Panc1 (cell line): ENCODE measurements at regions not wholly inside any gene's neighbourhood (a gene's known extent, or its start where the extent isn't known, plus 50 kb on each side); places are given as distances from the start of the nearest gene placed in this dataset.

ENCODE experiments used
- POLR2AphosphoS5 ChIP-seq: IDR thresholded peaks from 2 replicates; pipeline ENCODE4 v1.6.1; 2012; ENCODE audit warnings: mild to moderate bottlenecking, low read depth, low read length, moderate library complexity
- SIN3A ChIP-seq: IDR thresholded peaks from 2 replicates; pipeline ENCODE4 v1.6.1; 2012; ENCODE audit warnings: low read depth, mild to moderate bottlenecking, low read length, moderate library complexity, borderline replicate concordance; ENCODE audit not compliant: insufficient read depth
- TCF7L2 ChIP-seq: IDR thresholded peaks from 2 replicates; pipeline ENCODE4 v1.6.1; 2011; ENCODE audit warnings: mild to moderate bottlenecking, low read depth, low read length, inconsistent platforms
- TF ChIP-seq, protein P1 (sequence below): fragments of 450-650 bp; IDR thresholded peaks from 2 replicates; pipeline ENCODE4 v1.5.1; 2017; ENCODE audit warnings: mild to moderate bottlenecking
- TF ChIP-seq, protein P2 (sequence below), 2 experiments: IDR thresholded peaks; 2 replicates each; pipeline ENCODE4 v1.6.1; 2011 to 2012; ENCODE audit warnings: low read depth in 2 of 2, control low read depth in 1 of 2, low read length in 1 of 2, mild to moderate bottlenecking in 1 of 2, moderate library complexity in 1 of 2; ENCODE audit not compliant: insufficient read depth in 1 of 2

DNA sequence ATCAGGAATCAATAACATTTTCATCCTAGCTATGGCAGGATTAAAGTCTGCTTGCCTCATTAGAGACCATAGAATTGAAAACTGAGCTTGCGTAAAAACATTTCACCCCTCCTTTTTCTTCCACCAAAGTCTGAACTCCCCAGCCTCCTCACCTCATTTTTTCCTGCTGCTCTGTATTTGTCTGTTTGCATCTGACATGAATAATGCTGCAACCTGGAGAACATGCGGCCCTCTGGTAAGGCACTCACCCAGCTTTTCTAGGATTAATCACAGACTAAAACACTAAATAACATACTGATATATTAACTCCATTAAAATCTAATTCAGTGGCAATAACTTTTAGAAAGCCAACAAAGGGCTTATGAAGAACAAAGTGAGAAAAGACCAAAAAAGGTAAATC, 677.7 kb upstream of the NRSN1 start:
- TF ChIP-seq POLR2AphosphoS5 (no peak), TCF7L2 (no peak), SIN3A (no peak)
- TF ChIP-seq, protein P1, sequence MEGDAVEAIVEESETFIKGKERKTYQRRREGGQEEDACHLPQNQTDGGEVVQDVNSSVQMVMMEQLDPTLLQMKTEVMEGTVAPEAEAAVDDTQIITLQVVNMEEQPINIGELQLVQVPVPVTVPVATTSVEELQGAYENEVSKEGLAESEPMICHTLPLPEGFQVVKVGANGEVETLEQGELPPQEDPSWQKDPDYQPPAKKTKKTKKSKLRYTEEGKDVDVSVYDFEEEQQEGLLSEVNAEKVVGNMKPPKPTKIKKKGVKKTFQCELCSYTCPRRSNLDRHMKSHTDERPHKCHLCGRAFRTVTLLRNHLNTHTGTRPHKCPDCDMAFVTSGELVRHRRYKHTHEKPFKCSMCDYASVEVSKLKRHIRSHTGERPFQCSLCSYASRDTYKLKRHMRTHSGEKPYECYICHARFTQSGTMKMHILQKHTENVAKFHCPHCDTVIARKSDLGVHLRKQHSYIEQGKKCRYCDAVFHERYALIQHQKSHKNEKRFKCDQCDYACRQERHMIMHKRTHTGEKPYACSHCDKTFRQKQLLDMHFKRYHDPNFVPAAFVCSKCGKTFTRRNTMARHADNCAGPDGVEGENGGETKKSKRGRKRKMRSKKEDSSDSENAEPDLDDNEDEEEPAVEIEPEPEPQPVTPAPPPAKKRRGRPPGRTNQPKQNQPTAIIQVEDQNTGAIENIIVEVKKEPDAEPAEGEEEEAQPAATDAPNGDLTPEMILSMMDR: no peak
- TF ChIP-seq, protein P2, sequence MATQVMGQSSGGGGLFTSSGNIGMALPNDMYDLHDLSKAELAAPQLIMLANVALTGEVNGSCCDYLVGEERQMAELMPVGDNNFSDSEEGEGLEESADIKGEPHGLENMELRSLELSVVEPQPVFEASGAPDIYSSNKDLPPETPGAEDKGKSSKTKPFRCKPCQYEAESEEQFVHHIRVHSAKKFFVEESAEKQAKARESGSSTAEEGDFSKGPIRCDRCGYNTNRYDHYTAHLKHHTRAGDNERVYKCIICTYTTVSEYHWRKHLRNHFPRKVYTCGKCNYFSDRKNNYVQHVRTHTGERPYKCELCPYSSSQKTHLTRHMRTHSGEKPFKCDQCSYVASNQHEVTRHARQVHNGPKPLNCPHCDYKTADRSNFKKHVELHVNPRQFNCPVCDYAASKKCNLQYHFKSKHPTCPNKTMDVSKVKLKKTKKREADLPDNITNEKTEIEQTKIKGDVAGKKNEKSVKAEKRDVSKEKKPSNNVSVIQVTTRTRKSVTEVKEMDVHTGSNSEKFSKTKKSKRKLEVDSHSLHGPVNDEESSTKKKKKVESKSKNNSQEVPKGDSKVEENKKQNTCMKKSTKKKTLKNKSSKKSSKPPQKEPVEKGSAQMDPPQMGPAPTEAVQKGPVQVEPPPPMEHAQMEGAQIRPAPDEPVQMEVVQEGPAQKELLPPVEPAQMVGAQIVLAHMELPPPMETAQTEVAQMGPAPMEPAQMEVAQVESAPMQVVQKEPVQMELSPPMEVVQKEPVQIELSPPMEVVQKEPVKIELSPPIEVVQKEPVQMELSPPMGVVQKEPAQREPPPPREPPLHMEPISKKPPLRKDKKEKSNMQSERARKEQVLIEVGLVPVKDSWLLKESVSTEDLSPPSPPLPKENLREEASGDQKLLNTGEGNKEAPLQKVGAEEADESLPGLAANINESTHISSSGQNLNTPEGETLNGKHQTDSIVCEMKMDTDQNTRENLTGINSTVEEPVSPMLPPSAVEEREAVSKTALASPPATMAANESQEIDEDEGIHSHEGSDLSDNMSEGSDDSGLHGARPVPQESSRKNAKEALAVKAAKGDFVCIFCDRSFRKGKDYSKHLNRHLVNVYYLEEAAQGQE (IDR thresholded peaks at IDR 0.05; ENCODE audit: insufficient read depth in 1 of 2, low read depth in 2 of 2, low read length in 1 of 2): no peak
